Karpas-422 (cell line): ENCODE measurements at regions not wholly inside any gene's neighbourhood (a gene's known extent, or its start where the extent isn't known, plus 50 kb on each side); places are given as distances from the start of the nearest gene placed in this dataset.

ENCODE experiments used
- DNase-seq: peaks from one replicate; pipeline ENCODE4 v3.0.0-alpha.2; 2015
- H2AFZ ChIP-seq: fragments of 200-600 bp; sonication (generic); 2 replicates; pipeline ENCODE4 v1.6.1; 2014; ENCODE audit warnings: antibody characterized with exemption, low read length, mixed read lengths
- H3K27ac ChIP-seq: fragments of 200-600 bp; sonication (generic); 2 replicates; pipeline ENCODE4 v1.5.1; 2014; ENCODE audit warnings: mild to moderate bottlenecking, low read length, moderate library complexity
- H3K27me3 ChIP-seq: fragments of 200-600 bp; sonication (generic); 2 replicates; pipeline ENCODE4 v1.6.1; 2014; ENCODE audit warnings: low read length, mixed read lengths
- H3K36me3 ChIP-seq: fragments of 200-600 bp; sonication (generic); 2 replicates; pipeline ENCODE4 v1.6.1; 2014; ENCODE audit warnings: low read length, mixed read lengths; ENCODE audit not compliant: insufficient read depth
- H3K4me1 ChIP-seq: fragments of 200-600 bp; sonication (generic); 2 replicates; pipeline ENCODE4 v1.6.1; 2014; ENCODE audit warnings: mild to moderate bottlenecking, low read length, mixed read lengths
- H3K4me2 ChIP-seq: fragments of 200-600 bp; sonication (generic); 2 replicates; pipeline ENCODE4 v1.6.1; 2014; ENCODE audit warnings: low read length, low read depth, mild to moderate bottlenecking; ENCODE audit not compliant: poor library complexity, severe bottlenecking
- H3K4me3 ChIP-seq: fragments of 200-600 bp; sonication (generic); 2 replicates; pipeline ENCODE4 v1.5.1; 2014; ENCODE audit warnings: mild to moderate bottlenecking, antibody characterized with exemption, low read length, mixed read lengths
- H3K79me2 ChIP-seq: fragments of 200-600 bp; sonication (generic); 2 replicates; pipeline ENCODE4 v1.6.1; 2014; ENCODE audit warnings: mild to moderate bottlenecking, low read length, mixed read lengths
- H3K9ac ChIP-seq: fragments of 200-600 bp; sonication (generic); 2 replicates; pipeline ENCODE4 v1.6.0; 2014; ENCODE audit warnings: low read length
- H3K9me2 ChIP-seq: fragments of 200-600 bp; sonication (generic), shearing (Covaris generic); replicated peaks from 2 replicates; pipeline ENCODE4 v1.6.0; 2014; ENCODE audit warnings: mild to moderate bottlenecking, low read length, moderate library complexity; ENCODE audit not compliant: insufficient read depth
- H3K9me3 ChIP-seq: fragments of 300-700, 200-600 bp; sonication (generic); 2 replicates; pipeline ENCODE4 v1.6.1; 2014; ENCODE audit warnings: low read length, mixed read lengths
- H4K20me1 ChIP-seq: fragments of 200-600 bp; sonication (generic); 2 replicates; pipeline ENCODE4 v1.6.1; 2014; ENCODE audit warnings: mild to moderate bottlenecking, antibody characterized with exemption, low read length, low read depth; ENCODE audit not compliant: insufficient read depth

DNA sequence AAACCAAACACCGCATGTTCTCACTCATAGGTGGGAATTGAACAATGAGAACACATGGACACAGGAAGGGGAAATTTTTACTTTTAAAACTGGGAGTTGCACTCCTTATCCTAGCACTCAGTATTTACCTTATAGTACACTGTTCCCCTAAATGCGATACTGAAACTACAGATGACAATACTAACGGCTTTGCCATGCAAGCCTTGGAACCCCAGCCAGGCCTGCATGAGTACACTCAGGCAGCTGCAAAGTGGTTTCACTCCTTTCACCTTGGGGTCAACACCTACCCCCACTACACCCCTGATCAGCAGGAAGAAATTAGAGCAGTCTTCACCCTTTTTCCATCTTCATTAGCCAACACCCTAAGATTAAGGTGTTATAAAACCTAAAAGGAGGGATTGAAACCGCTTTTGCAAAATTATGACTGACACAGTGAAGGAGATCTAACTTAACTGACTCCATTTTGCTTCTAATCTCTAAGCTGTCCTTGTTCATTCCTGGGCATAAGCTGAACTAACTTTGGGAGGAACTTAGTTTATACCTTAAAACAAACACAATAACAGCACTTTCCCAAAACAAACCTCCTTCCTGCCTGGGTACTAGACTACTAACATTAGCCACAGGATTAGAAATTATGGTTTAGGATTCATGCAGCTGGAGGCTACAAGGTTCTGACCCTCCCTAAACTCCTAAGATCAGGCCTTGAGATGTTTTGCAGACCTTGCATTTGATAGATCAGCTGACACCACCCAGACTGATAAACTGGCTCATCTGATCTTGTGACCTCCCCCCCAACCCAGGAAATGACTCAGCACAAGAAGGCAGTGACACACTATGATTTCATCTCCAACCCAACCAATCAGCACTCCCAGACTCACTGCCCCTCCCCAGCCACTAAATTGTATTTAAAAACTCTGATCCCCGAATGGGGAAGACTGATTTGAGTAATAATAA, 452.1 kb upstream of the PPP2R3A start:
- Histone ChIP-seq H3K79me2 (no peaks in the 10 kb centered on the region), H3K4me2 (no peak overlapping the region), H3K36me3 (no peaks in the 10 kb centered on the region), H4K20me1 (no peaks in the 10 kb centered on the region), H2AFZ (no peak overlapping the region), H3K9me2 (no peaks in the 10 kb centered on the region), H3K27ac (no peak overlapping the region), H3K9ac (no peak overlapping the region), H3K9me3 (no peaks in the 10 kb centered on the region), H3K4me1 (no peaks in the 10 kb centered on the region), H3K4me3 (no peak overlapping the region), H3K27me3 (peaks cover 2% of the 10 kb centered on the region; the same call in 1 of the 2 replicates)
- peak; percentile 61 for DNase-seq

DNA sequence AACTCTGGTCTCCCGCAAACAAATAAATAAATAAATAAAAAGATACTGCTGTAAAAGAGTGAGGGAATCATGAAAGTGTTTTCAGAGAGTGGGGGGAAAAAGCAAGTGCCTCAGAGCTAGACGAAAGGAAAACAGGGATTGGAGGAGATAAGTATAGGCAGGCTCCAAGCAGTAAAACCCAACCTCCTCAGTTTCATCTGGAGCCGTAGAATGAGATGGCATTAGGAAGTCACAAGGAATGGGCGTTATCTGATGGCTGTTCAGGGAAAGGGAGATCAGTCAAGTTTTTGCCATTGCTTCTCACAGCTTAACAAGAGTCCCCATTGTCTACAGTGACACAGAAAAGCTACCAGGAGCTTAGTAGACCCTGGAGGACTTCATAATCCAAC, 451.5 kb upstream of the PPP2R3A start:
- Histone ChIP-seq H3K4me2 (no peak overlapping the region), H3K27me3 (peaks cover 2% of the 10 kb centered on the region; the same call in 1 of the 2 replicates), H3K9ac (no peak overlapping the region), H2AFZ (no peak overlapping the region), H3K79me2 (no peaks in the 10 kb centered on the region), H3K4me3 (no peak overlapping the region), H3K4me1 (no peaks in the 10 kb centered on the region), H3K36me3 (no peaks in the 10 kb centered on the region), H4K20me1 (no peaks in the 10 kb centered on the region), H3K9me2 (no peaks in the 10 kb centered on the region), H3K27ac (no peak overlapping the region), H3K9me3 (no peaks in the 10 kb centered on the region)
- no peak for DNase-seq

DNA sequence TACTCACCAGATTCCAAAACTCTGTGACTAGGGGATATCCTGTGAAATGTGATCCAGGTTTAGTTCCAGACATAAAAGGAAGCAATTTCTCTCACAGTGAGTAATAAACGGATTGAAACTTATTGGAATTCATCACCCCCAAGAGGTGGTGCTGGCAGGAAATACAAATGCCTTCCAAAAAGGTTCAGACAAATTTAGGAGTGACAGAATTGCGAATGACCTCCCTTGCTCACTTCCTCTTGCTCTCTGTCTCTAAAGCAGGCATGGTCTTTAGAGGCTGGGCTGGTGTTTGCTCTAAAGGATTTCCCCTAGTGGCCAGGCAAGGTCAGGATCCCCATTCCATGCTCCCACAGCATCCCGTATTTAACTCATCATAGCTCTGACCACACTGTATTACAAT, 449.4 kb upstream of the PPP2R3A start:
- no peaks in the 10 kb centered on the region for H3K9me3 ChIP-seq
- H3K4me2 ChIP-seq: no peak overlapping the region
- no peaks in the 10 kb centered on the region for H3K4me1 ChIP-seq
- H3K4me3 ChIP-seq: no peak overlapping the region
- H3K27me3 ChIP-seq: no peaks in the 10 kb centered on the region
- no peak overlapping the region for H3K27ac ChIP-seq
- H3K9ac ChIP-seq: no peak overlapping the region
- H3K9me2 ChIP-seq: no peaks in the 10 kb centered on the region
- no peaks in the 10 kb centered on the region for H4K20me1 ChIP-seq
- no peaks in the 10 kb centered on the region for H3K36me3 ChIP-seq
- H3K79me2 ChIP-seq: no peaks in the 10 kb centered on the region
- H2AFZ ChIP-seq: no peak overlapping the region
- DNase-seq: no peak

DNA sequence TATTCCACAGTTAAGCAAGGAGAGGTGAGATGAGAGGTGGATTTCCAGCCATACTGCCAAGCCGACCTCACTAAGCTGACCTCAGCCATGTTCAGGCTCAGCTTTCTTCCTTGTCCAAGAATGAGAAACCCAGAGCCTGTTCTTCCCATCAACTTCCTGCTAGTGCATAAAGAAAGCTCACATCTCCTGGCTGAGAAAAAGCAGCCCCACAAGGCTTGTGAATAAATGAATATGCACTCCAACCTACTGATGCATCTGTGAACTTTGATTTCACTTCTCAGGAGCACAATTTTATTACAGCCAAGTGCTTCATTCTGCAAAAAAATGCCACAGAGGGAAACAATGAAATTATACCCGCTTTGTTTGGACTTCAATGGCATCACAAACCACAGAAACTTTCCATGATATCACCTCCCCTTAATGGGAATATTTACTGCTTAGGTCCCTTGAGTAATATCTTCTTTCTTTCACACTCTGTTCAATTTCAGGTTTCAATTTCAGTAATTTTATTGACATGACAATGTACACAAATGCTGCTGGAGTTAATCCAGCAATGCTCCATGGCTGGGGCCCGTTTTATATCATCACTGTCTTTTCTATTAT, 437.0 kb upstream of the PPP2R3A start:
- Histone ChIP-seq H4K20me1 (no peaks in the 10 kb centered on the region), H3K79me2 (no peaks in the 10 kb centered on the region), H3K4me3 (no peak overlapping the region), H2AFZ (no peak overlapping the region), H3K27me3 (no peaks in the 10 kb centered on the region), H3K4me2 (no peak overlapping the region), H3K9me2 (no peaks in the 10 kb centered on the region), H3K9me3 (no peaks in the 10 kb centered on the region), H3K4me1 (no peaks in the 10 kb centered on the region), H3K36me3 (no peaks in the 10 kb centered on the region), H3K9ac (no peak overlapping the region), H3K27ac (no peak overlapping the region)
- no peak for DNase-seq

DNA sequence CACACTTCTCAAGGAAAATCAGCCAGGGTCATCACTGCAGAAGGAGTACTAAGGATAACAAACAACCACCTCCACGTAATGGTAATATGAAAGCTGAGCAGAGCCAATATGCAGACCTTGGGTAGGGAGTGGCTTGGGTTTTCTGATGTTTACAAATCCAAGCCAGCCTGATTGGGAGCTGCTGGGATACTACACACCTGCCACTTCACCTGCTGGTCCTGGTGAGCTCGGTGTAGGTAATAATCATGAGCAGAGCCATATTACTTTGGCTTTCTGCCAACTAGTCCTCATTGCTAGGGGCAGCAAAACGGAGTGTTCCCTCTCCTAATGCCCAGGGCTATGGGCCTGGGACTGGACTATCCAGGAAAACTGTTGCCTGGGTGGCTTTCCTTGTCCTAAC, 433.5 kb upstream of the PPP2R3A start:
- Histone ChIP-seq H3K27ac (no peak overlapping the region), H3K9ac (no peak overlapping the region), H3K4me3 (no peak overlapping the region), H3K36me3 (no peaks in the 10 kb centered on the region), H3K4me1 (no peaks in the 10 kb centered on the region), H3K79me2 (no peaks in the 10 kb centered on the region), H3K9me3 (no peaks in the 10 kb centered on the region), H4K20me1 (no peaks in the 10 kb centered on the region), H3K27me3 (0 out of 2 replicates have a peak, but pooled peaks cover 2% of the 10 kb centered on the region), H3K9me2 (no peaks in the 10 kb centered on the region), H3K4me2 (no peak overlapping the region), H2AFZ (no peak overlapping the region)
- DNase-seq: no peak

DNA sequence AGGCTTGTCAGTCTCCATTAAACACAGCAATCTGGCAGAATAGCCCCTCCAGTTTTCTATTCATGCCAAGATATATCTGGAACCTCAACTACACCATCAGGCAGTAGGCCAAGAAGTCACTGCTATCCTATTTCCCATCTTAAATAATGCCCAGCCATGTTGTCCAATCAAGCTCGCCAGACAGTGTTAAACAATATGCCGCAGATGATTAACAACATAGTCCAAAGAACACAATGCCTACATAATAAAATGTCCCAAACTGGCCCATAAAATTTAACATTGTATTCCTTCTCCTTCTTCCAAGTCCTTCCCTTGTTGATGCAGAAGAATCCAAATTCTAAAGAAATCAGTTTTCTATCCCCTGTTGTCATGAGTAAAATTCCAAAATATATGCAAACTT, 427.4 kb upstream of the PPP2R3A start:
- Histone ChIP-seq H3K27me3 (0 out of 2 replicates have a peak, but pooled peaks cover 2% of the 10 kb centered on the region), H3K4me3 (no peak overlapping the region), H3K9ac (no peak overlapping the region), H3K4me1 (no peaks in the 10 kb centered on the region), H3K79me2 (no peaks in the 10 kb centered on the region), H3K9me2 (no peaks in the 10 kb centered on the region), H3K36me3 (no peaks in the 10 kb centered on the region), H2AFZ (no peak overlapping the region), H3K4me2 (no peak overlapping the region), H4K20me1 (no peaks in the 10 kb centered on the region), H3K27ac (no peak overlapping the region), H3K9me3 (no peaks in the 10 kb centered on the region)
- DNase-seq: no peak

DNA sequence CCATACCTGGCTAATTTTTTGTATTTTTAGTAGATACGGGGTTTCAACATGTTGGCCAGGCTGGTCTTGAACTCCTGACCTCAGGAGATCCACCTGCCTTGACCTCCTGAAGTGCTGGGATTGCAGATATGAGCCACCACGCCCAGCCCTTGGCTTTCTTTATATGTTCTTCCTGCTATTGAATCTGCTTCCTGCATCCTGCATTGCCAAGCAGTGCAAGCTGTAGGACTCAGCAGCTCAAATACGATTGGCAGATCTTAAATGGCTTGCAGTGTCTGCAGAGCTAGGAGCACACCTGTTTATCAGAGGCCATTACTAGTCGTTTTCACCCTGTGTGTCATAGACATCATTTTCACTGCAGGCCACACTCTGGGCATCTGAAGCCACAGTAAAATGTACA, 426.2 kb upstream of the PPP2R3A start:
- Histone ChIP-seq H3K9ac (no peak overlapping the region), H3K9me3 (no peaks in the 10 kb centered on the region), H3K4me3 (no peak overlapping the region), H3K9me2 (no peaks in the 10 kb centered on the region), H4K20me1 (no peaks in the 10 kb centered on the region), H3K36me3 (no peaks in the 10 kb centered on the region), H3K4me1 (no peaks in the 10 kb centered on the region), H3K27me3 (0 out of 2 replicates have a peak, but pooled peaks cover 2% of the 10 kb centered on the region), H2AFZ (no peak overlapping the region), H3K27ac (no peak overlapping the region), H3K4me2 (no peak overlapping the region), H3K79me2 (no peaks in the 10 kb centered on the region)
- DNase-seq: no peak

DNA sequence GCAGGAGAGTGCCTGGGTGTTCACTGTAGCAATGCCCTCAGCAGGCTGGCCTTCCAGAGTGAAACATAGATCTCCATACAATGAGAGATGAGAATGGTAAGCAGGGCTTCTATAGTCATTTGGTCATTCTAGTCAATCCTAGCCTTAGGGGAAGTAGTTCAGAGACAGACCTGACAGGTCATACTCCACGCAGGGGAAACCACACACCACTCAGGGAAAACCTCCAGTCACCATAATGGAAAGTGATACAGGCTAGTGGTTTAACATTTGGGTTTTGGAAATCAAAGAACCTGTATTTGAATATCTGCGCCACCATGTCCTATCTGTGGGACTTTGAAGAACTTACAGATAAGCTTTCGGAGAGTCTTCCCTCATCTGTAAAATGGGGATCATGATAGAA, 425.7 kb upstream of the PPP2R3A start:
- no peaks in the 10 kb centered on the region for H3K36me3 ChIP-seq
- no peaks in the 10 kb centered on the region for H3K4me1 ChIP-seq
- no peak overlapping the region for H2AFZ ChIP-seq
- H3K4me2 ChIP-seq: no peak overlapping the region
- no peaks in the 10 kb centered on the region for H3K9me3 ChIP-seq
- no peaks in the 10 kb centered on the region for H3K9me2 ChIP-seq
- no peak overlapping the region for H3K9ac ChIP-seq
- no peaks in the 10 kb centered on the region for H4K20me1 ChIP-seq
- no peaks in the 10 kb centered on the region for H3K27me3 ChIP-seq
- no peaks in the 10 kb centered on the region for H3K79me2 ChIP-seq
- DNase-seq: no peak
- no peak overlapping the region for H3K27ac ChIP-seq
- no peak overlapping the region for H3K4me3 ChIP-seq
